GM19240 (cell line): ENCODE measurements at regions not wholly inside any gene's neighbourhood (a gene's known extent, or its start where the extent isn't known, plus 50 kb on each side); places are given as distances from the start of the nearest gene placed in this dataset.
"Not testable (repeated sequence)": the region's sequence is repeated elsewhere in the genome, so short reads cannot be mapped to it uniquely, and the experiment has no call there.

Experiments used
- DNase-seq: peaks from one replicate; pipeline ENCODE4 v3.0.0; 2011; ENCODE audit warnings: low spot score; ENCODE audit not compliant: insufficient read length

DNA sequence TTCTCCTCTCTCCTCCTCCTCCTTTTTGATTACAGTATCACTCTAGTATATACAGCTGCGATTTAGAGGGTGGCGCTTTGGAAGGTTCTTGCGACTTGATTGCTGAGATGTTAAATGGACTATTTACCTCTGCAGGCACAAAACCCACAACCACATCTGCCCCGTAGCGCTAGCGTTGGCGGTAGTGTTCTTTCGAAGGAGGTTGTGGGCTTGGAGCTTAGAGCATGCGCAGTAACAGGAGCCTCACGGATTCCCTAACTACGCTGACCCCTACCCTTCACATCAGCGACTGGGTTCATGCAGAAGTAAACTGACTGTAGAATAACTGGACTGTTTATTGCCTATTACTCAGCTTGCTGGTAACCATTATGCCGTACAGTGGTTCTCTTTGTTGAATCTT is 58.0 kb downstream of the CGGBP1 start:
- no peak for DNase-seq

DNA sequence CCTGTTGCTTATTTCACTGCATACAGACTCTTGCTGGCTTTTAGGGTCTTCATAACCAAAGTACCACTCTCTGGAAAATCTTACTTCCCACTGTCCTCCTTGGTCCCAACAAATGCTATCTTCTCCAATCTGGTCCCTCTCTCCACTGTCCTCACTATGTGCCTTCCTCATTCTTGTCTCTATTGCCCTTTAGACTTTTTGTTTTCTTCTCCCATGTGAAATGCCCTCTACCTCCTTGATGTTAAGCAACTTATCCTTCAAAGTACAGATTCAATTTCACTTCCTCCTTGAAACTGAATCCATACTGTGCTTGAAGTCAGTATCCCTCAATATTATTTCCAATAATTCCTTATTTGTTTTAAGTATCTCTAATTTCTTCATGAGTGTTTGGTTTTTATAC is 60.8 kb downstream of the CGGBP1 start:
- DNase-seq, result no peak

DNA sequence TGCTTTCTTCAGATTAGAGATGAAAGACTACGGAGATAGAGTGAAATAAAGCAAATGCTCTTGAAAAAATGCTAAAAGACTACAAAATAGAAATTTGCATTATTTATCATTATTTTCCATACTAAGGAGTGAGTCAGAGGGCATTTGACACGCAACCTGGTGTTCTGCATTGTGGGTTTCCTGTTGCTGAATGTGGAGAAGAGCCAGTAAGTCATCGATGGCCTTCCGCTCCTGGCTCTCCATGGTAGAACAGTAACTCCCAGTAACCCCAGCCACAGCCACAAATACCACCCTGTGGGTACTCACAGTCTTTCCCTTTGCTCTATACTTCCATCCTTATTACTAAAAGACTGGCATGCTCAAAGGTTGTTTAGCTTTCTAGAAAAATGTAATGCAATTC is 61.5 kb downstream of the CGGBP1 start:
- no peak for DNase-seq

DNA sequence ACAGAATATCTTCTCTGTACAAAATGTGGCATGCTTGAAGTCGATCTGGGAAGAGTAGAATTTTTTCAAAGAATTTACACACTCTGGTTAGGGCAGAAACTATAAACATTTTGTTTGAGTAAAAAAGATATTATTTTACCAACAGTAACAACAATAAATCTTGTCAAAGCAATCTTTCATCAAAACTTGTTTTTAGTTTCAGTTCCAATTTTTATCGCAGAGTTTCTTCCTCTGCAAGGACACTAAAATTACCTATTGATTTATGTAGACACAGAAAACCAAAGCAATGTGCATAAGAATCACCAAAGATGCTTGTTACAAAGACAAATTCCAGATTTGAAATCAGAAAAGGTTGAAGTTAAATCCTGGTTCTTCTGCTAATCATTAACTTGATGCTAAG is 61.9 kb downstream of the CGGBP1 start:
- DNase-seq, result no peak

DNA sequence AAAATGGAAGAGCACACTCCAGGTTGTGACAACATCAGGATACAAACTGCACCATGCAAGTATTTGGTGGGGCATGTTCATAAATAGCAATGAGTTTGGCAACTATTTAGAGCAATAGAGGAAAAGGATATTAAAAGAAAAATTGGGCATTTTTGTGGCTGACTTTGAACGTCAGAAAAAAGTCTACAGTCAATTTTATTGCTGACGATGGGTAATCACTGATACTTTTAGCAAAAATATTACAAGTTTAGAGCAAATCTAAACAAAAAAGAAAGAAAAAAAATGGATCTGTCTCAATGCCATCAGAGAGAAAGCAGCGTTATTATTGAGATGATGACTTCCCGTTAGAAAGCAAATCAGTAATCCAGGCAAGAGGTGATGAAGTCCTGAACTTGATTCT is 65.2 kb downstream of the CGGBP1 start:
- no peak for DNase-seq

DNA sequence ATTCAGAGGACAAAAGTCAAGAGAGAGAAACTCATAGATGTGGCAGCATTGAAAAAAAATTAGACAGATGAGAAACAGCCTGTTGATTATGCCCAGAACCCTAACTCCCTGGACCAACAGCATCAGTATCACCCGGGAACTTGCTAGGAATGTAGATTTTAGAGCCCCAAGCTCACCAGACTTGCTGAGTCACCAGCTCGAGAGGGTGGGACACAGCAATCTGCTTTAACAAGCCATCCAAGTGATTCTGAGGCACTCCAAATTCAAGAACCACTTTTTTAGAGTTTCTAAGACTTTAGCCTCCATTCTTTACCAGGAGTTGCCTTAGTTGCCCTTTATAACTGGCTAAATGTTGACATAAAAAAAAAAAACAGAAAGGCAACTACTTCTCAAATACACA is 70.9 kb downstream of the CGGBP1 start:
- DNase-seq, result no peak

DNA sequence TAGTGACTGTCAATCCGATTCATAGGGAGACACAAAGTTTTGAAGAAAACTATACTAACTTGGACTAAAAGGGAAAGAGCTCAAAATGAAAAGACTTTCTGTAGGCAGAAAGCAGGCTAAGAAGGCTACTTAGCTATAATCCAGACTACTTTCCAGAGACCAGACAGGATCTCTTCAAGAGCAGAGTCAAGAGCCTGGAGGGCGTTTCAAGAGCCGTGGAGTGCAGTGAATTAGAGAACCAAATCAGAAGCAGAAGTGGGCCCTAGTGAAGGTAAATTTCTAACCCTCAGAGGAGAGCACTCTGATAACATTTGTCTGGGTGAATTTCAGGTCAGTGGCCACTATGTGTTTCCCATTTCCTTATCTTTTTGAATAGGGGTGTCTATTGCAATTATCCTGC is 76.4 kb downstream of the CGGBP1 start:
- no peak for DNase-seq

DNA sequence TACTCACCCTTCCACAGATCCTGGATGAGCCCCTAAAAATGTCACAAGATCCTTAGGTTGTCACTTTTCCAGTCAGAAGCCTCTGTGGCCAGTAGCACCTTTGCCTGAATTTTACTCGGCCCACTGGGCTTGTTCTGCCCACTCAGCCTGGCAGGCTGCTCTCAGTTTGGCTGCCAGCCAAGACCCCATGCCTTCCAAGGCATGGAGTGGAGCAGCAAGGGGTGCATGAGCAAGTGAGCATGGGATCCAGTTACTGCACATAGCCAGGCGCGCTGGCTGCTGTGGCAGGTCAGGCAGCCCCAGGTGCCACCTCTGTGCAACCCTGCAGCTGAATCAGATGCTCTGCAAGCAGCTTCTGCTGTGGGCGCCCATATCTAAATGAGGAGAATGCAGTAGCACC is 79.3 kb downstream of the CGGBP1 start:
- DNase-seq, result no peak

DNA sequence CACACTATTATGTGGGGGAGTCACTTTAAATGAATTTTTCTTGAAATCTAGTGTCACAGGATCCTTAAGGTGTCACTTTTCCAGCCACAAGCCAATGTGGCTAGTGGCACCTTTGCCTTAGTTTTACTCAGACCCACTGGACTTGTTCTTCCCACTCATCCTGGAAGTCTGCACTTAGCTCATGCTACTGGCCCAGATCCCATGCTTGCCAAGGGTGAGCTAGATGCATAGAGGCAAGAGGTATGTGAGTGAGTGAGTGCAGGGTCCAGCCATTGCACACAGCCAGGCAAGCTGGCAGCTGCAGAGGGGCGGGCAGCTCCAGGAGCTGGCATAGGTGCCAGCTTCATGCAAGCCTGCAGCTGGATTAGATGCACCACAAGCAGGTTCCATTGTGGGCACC is 81.0 kb downstream of the CGGBP1 start:
- no peak for DNase-seq

DNA sequence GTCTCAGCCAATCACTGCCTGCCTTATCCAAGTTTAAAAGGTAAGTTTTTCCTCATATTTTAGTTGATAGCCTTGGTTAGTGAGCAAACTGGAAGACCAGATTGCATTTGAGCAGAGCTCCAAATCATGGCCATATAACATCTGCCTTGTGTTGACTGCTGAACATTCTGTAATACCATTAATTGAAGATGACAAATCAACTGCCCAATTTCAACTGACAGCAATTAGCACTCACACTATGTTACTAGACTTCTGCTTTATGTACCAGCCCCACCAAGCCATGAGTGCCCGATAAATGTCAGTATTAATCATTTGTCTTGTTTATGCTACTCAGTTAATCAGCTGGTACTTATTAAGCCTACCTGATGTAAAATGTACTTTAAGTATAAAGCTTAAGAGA is 83.1 kb downstream of the CGGBP1 start:
- no peak for DNase-seq

DNA sequence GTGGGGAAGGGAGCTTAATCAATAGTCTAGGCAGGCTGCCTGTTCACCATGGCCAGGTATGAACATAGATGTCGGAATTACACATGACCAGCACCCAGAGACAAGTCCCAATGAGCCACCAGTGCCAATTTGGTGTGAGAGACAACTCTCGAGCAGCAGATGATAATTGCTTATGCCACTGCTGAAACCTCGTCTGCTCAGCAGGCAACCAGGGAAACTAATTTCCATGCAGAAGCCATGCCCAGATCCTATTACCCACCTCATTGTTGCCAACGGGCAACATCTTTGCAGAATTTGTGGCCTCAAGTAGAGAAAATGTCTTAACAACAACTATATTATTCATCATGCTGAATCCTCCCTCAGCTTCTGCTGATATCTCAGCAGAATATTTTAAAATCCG is 84.9 kb downstream of the CGGBP1 start:
- no peak for DNase-seq

DNA sequence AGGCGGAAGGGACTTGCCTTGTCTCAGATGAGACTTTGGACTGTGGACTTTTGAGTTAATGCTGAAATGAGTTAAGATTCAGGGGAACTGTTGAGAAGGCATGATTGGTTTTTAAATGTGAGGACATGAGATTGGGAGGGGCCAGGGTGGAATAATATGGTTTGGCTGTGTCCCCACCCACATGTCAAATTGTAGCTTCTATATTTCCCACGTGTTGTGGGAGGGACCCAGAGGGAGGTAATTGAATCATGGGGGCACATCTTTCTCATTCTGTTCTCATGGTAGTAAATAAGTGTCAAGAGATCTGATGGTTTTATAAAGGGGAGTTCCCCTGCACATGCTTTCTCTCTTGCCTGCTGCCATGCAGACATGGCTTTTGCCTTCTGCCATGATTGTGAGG is 89.2 kb downstream of the CGGBP1 start:
- no peak for DNase-seq

DNA sequence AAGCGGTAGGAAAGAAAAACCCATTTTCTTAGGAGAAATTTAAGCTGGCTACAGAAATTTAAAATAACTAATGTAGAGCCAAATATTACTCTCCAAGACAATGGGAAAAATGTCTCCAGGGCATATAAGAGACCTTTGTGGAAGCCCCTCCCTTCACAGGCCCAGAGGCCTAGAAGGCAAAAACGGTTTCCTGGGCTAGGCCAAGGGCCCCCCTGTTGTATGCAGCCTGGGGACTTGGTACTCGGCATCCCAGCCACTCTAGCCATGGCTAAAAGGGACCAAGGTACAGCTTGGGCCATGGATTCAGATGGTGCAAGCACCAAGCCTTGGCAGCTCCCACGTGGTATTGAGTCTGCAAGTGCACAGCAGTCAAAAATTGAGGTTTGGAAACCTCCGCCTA is 90.1 kb downstream of the CGGBP1 start:
- DNase-seq, result no peak

DNA sequence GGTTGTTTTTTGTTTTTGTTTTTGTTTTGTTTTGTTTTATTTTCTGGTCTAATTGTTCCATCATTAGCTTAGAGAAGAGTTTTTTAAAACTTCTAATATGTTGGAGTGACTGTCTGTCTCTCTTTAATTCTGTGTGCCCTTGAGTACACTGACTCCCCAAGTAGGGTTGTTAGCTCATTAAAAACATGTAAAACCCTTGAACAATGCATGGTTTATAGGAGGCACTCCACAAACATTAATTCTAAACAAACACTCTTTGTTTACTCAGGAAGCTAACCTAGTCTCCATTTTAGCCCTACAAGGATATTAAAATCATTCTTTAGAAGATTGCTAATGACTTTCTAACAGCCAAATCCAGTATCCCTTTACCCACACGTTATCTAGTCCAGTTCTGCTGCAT is 100.5 kb downstream of the CGGBP1 start:
- DNase-seq, result no peak

DNA sequence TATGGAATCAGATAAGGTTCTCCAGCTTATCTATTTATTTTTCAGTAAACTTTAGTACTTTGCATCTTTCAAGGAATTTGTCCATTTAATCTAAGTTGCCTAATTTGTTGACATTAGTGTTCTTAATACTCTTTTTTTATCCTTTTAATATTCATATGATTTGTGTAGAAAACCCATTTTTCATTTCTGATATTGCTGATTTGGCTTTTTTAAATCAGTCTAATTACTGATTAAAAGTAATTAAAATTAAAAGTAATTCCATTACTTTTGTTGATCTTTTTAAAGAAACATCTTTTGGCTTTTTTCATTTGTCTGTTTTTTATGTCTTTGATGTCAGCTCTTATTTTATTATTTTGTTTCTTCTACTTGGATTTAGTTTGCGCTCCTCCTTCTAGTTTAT is 101.2 kb downstream of the CGGBP1 start:
- no peak for DNase-seq

DNA sequence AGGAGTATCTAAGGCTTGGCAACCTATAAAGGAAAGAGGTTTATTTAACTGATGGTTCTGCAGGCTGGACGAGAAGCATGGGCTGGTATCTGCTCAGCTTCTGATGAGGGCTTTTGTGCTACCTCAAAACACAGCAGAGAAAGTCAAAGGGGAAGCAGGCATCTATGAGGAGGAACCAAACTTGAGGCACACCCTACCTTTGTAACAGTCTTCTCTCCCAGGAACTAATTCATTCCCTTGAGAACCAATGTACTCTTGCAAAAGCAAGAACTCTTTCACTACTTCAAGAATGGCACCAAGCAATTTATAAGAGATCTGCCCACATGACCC is 109.0 kb downstream of the CGGBP1 start:
- no peak for DNase-seq

DNA sequence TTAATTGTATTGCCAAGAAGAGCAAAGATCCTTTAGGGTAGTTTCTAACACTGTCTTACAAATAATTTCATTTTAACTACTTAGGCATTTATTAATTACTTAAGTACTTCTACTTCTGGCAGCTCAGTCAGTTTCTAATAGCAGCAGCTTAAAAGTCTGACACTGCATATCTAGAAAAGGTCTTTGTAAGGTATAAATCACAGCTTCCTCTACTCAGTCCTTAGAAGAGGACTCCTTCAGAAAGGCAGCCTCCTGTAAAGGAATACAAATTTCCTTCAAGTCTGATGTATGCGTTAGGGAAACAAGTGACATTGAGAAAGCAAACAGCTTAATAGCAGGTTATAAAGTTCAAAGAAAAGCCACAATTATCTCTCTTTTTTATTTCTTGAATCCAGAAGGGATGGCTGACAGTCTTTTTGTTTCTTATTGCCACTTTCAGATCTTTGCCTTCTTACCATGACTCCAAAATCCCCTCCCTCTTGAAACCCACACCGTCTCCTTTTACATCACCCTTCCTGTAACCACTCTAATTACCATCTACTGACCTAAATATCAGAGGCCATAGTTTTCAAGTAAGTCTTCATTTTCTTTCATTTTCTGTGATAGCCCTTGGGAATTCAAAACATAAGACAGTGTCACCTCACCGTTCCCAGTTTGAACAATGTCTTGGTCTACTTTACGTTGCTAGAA is 109.5 kb downstream of the CGGBP1 start:
- DNase-seq, result peak; percentile 2

DNA sequence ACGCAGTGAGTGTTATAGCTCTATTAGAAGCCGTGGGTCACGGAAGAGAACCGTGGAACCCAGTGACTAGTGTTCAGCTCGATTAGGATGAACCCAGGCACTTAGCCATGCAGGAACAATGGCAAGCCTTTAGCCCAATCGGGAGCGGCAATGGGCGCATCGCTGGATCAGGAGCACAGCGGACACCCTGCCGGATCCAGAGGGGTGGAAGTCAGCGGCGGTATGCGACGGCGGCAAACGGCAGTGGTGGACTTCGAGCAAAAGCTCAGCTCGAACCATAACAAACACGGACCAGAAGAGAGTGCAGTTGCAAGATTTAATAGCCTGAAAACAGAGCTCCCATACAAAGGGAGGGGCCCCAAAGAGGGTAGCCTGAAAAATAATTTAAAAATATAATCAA is 112.8 kb downstream of the CGGBP1 start:
- not testable (repeated sequence) for DNase-seq

DNA sequence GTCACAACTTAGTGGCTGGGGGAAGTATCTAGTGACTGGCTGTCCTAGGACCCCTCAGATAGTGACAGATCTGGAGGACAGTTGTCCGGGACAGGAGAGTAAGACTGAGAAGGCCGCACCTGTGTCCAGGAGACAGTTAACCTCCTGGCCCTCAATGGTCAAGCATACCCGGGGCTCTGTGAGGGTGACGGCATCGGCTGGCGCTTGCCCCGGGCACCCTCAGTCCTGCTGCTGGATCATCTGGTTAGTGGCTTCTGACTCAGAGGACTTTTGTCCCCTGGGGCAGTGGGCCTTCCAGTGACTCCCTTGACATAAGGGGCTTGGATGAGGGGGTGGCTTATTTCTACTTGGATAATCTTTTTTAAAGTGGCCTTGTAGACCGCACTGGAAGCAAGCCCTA is 116.5 kb downstream of the CGGBP1 start:
- DNase-seq, result not testable (repeated sequence)

DNA sequence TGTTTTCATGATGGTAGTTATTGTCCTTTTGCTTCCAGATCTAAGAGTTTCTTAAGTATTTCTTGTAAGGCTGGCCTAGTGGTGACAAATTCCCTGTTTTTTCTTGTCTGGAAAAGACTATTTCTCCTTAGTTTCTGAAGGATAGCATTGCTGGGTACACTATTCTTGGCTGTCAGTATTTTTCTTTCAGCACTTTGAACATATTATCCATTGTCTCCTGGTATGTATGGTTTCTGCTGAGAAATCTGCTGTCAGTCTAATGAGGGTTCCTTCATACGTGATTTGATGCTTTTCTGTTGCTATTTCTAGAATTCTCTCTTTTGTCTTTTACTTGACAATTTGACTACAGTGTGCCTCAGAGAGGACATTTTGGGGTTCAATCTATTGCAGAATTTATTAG is 134.3 kb downstream of the CGGBP1 start:
- no peak for DNase-seq

DNA sequence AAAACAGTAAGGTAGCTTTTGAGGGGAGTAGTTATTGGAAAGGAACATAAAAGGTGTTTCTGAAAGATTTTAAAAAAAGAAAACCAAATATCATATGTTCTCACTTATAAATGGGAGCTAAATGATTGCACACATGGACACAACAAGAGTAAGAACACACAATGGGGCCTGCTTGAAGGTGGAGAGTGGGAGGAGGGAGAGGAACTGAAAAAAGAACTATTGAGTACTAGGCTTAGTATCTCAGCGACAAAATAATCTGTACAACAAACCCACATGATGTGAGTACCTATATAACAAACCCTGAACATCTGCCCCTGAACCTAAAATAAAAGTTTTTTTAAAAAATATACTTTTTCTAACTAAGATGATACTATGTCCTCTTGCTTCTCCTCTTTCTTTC is 138.3 kb downstream of the CGGBP1 start:
- no peak for DNase-seq

DNA sequence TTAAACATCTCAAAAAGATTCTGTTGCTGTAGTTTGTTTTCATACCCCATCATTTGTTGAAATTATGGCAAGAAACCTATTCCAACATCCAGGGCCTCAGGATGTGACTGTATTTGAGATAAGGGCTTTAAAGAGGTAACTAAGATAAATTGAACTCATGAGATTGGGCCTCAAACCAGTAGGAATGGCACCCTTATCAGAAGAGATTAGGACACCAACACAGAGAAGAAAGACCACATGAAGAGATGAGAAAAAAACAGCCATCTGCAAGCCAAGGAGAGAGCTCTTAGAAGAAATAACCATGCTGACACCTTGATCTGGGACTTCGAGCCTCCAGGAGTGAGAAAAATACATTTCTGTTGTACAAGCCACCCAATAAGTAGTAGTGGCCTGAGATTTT is 157.7 kb downstream of the CGGBP1 start:
- DNase-seq, result no peak

DNA sequence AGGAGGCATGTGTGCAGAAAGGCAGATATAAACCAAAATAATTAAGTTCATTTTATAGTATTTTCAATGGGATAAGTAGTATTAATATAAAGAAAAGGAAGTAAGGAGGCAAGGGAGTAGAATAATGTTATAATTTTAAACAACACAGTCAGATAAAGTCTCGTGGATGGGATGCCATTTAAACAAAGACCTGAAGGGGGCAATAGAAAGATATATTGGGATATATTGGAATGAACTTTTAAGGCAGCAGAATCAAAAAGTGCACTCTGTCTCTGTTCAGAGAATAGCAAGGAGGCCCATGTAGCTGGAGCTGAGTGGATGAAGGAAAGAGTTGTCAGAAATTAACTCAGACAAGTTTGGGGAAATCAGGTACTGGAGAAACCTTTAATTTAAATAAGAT is 158.7 kb downstream of the CGGBP1 start:
- no peak for DNase-seq

DNA sequence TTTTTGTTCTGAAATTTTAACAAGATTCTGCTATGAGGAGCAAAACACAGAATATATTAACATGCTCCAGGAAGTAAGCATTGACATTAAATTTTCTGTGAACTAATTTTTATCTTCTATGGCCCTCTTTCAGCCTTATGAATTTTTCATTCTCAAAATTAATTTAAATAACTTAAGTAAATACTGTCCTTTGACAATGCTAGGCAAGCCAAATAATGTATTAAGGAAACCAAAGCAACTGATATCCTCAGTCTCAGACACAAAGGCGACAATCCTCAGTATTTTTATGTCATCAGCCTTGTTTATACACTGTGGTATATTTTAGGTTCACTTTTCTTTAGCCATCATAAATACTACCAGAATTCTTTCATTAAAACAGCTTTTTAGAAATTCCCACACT is 159.8 kb downstream of the CGGBP1 start:
- DNase-seq, result no peak
